Mesothelial cell of epicardium (in vitro differentiated cells): ENCODE measurements at regions not wholly inside any gene's neighbourhood (a gene's known extent, or its start where the extent isn't known, plus 50 kb on each side); places are given as distances from the start of the nearest gene placed in this dataset.

Source experiments
- DNase-seq, 2 experiments: peaks; one replicate each; pipeline ENCODE4 v3.0.0; 2021; ENCODE audit warnings: low spot score in 2 of 2; ENCODE audit not compliant: unreplicated experiment in 2 of 2
- H3K27ac Mint-ChIP-seq: 2 replicates; pipeline ENCODE4 v1.8.0; 2021; ENCODE audit warnings: mixed read lengths
- H3K27me3 Mint-ChIP-seq: 2 replicates; pipeline ENCODE4 v1.8.0; 2021; ENCODE audit warnings: low read depth, mixed read lengths
- H3K36me3 Mint-ChIP-seq: 2 replicates; pipeline ENCODE4 v1.8.0; 2021; ENCODE audit warnings: mixed read lengths
- H3K4me1 Mint-ChIP-seq: 2 replicates; pipeline ENCODE4 v1.8.0; 2021; ENCODE audit warnings: mixed read lengths
- H3K4me3 Mint-ChIP-seq: 2 replicates; pipeline ENCODE4 v1.8.0; 2021; ENCODE audit warnings: mild to moderate bottlenecking, moderate library complexity, mixed read lengths
- H3K9me3 Mint-ChIP-seq: 2 replicates; pipeline ENCODE4 v1.8.0; 2021; ENCODE audit warnings: mixed read lengths
- CTCF ChIP-seq: fragments of 200-600 bp; sonication (generic); IDR thresholded peaks from one replicate; pipeline ENCODE4 v1.5.0; 2021; ENCODE audit warnings: antibody characterized with exemption; ENCODE audit not compliant: unreplicated experiment

- Mint-ChIP-seq H3K9me3 (no peaks in the 10 kb centered on the region), H3K27me3 (no peaks in the 10 kb centered on the region), H3K36me3 (no peaks in the 10 kb centered on the region), H3K4me1 (peaks cover 12% of the 10 kb centered on the region), H3K4me3 (no peak overlapping the region), H3K27ac (no peak overlapping the region)
- DNase-seq, result no peak
- no peak for TF ChIP-seq CTCF
Observed at GRCh38 chr2:49416252-49416651, 261.9 kb upstream of the FSHR start.

- Mint-ChIP-seq H3K4me3 (no peak overlapping the region), H3K36me3 (peaks cover 4% of the 10 kb centered on the region), H3K4me1 (no peaks in the 10 kb centered on the region), H3K27ac (no peak overlapping the region), H3K9me3 (peaks cover 10% of the 10 kb centered on the region), H3K27me3 (no peaks in the 10 kb centered on the region)
- no peak for DNase-seq
- TF ChIP-seq CTCF, result no peak
Observed at GRCh38 chr2:49404108-49404507, 249.8 kb upstream of the FSHR start.

- Mint-ChIP-seq H3K9me3 (peaks cover 5% of the 10 kb centered on the region), H3K27ac (no peak overlapping the region), H3K4me3 (no peak overlapping the region), H3K36me3 (no peaks in the 10 kb centered on the region), H3K27me3 (no peaks in the 10 kb centered on the region), H3K4me1 (no peaks in the 10 kb centered on the region)
- TF ChIP-seq CTCF, result no peak
- no peak for DNase-seq
Observed at GRCh38 chr2:49403637-49404036, 249.3 kb upstream of the FSHR start.

GRCh38 chr2:49379406-49379805, 225.1 kb upstream of the FSHR start:
- no peaks in the 10 kb centered on the region for H3K27me3 Mint-ChIP-seq
- no peak overlapping the region for H3K27ac Mint-ChIP-seq
- peaks cover 12% of the 10 kb centered on the region for H3K4me1 Mint-ChIP-seq
- no peak for TF ChIP-seq CTCF
- DNase-seq, result no peak
- peaks cover 21% of the 10 kb centered on the region for H3K9me3 Mint-ChIP-seq
- no peak overlapping the region for H3K4me3 Mint-ChIP-seq
- no peaks in the 10 kb centered on the region for H3K36me3 Mint-ChIP-seq

GRCh38 chr2:49371128-49371701, 216.9 kb upstream of the FSHR start:
- TF ChIP-seq CTCF, result no peak
- H3K27me3 Mint-ChIP-seq, result no peaks in the 10 kb centered on the region
- H3K4me1 Mint-ChIP-seq, result no peaks in the 10 kb centered on the region
- DNase-seq, result no peak
- peaks cover 9% of the 10 kb centered on the region for H3K9me3 Mint-ChIP-seq
- H3K36me3 Mint-ChIP-seq, result no peaks in the 10 kb centered on the region
- H3K27ac Mint-ChIP-seq, result no peak overlapping the region
- no peak overlapping the region for H3K4me3 Mint-ChIP-seq

GRCh38 chr2:49369650-49370049, 215.3 kb upstream of the FSHR start:
- Mint-ChIP-seq H3K27ac (no peak overlapping the region), H3K4me1 (no peaks in the 10 kb centered on the region), H3K27me3 (no peaks in the 10 kb centered on the region), H3K36me3 (no peaks in the 10 kb centered on the region), H3K9me3 (peaks cover 9% of the 10 kb centered on the region), H3K4me3 (no peak overlapping the region)
- no peak for DNase-seq
- no peak for TF ChIP-seq CTCF
